WTC11 (cell line): ENCODE measurements at regions not wholly inside any gene's neighbourhood (a gene's known extent, or its start where the extent isn't known, plus 50 kb on each side); places are given as distances from the start of the nearest gene placed in this dataset.

Source experiments
- AR ChIP-seq: fragments of 250-450 bp; sonication (Bioruptor Pico); IDR thresholded peaks from 2 replicates; pipeline ENCODE4 v1.9.0; 2021; ENCODE audit warnings: mild to moderate bottlenecking
- ATF2 ChIP-seq: sonication (generic); formaldehyde crosslinking; IDR thresholded peaks from 2 replicates; pipeline ENCODE4 v1.8.1; 2022; ENCODE audit warnings: low read depth, missing genetic modification reagents, borderline replicate concordance
- ATF6 ChIP-seq: sonication (generic); formaldehyde crosslinking; IDR thresholded peaks from 2 replicates; pipeline ENCODE4 v1.8.1; 2023; ENCODE audit warnings: mild to moderate bottlenecking, missing genetic modification reagents
- CBFB ChIP-seq: sonication (generic); formaldehyde crosslinking; IDR thresholded peaks from 2 replicates; pipeline ENCODE4 v1.8.1; 2022; ENCODE audit warnings: mild to moderate bottlenecking, low read depth, missing genetic modification reagents
- CREM ChIP-seq: sonication (generic); formaldehyde crosslinking; IDR thresholded peaks from 2 replicates; pipeline ENCODE4 v1.8.1; 2022; ENCODE audit warnings: mild to moderate bottlenecking, missing genetic modification reagents, moderate library complexity
- CTCF ChIP-seq: fragments of 200-600 bp; IDR thresholded peaks from 2 replicates; pipeline ENCODE4 v1.8.0; 2022; ENCODE audit warnings: antibody characterized with exemption
- FOXP4 ChIP-seq: sonication (generic); formaldehyde crosslinking; IDR thresholded peaks from 2 replicates; pipeline ENCODE4 v1.8.0; 2022; ENCODE audit warnings: mild to moderate bottlenecking, missing genetic modification reagents
- GTF2I ChIP-seq: fragments of 250-450 bp; sonication (Bioruptor Pico); conservative IDR thresholded peaks from 2 replicates; pipeline ENCODE4 v1.4.0; 2021; ENCODE audit warnings: mild to moderate bottlenecking
- KAT7 ChIP-seq: sonication (generic); formaldehyde crosslinking; IDR thresholded peaks from 2 replicates; pipeline ENCODE4 v1.8.1; 2023; ENCODE audit warnings: missing genetic modification reagents, mild to moderate bottlenecking, borderline replicate concordance
- NFATC4 ChIP-seq: fragments of 250-450 bp; sonication (Bioruptor Pico); IDR thresholded peaks from 2 replicates; pipeline ENCODE4 v1.9.0; 2021; ENCODE audit warnings: mild to moderate bottlenecking
- ZNF232 ChIP-seq: sonication (generic); formaldehyde crosslinking; IDR thresholded peaks from 2 replicates; pipeline ENCODE4 v1.8.0; 2022; ENCODE audit warnings: mild to moderate bottlenecking, missing genetic modification reagents
- ZNF281 ChIP-seq: sonication (generic); formaldehyde crosslinking; IDR thresholded peaks from 2 replicates; pipeline ENCODE4 v1.8.0; 2023; ENCODE audit warnings: mild to moderate bottlenecking, missing genetic modification reagents

- no peak for TF ChIP-seq GTF2I (CRISPR knock-in tag)
- no peak for TF ChIP-seq ATF2
- no peak for TF ChIP-seq ATF6
- no peak for TF ChIP-seq FOXP4 (CRISPR knock-in tag)
- TF ChIP-seq CTCF = no peak
- no peak for TF ChIP-seq ZNF232
- no peak for TF ChIP-seq CREM
- no peak for TF ChIP-seq NFATC4 (CRISPR knock-in tag)
- TF ChIP-seq AR (CRISPR knock-in tag) = no peak
- no peak for TF ChIP-seq ZNF281 (CRISPR knock-in tag)
- no peak for TF ChIP-seq KAT7 (CRISPR knock-in tag)
- no peak for TF ChIP-seq CBFB (CRISPR knock-in tag)
These were observed 1526.1 kb downstream of the STIM2 start for GRCh38 chr4:28386776-28387175.
